Thoracic aorta (tissue), 2 donors: ENCODE measurements at regions not wholly inside any gene's neighbourhood (a gene's known extent, or its start where the extent isn't known, plus 50 kb on each side); places are given as distances from the start of the nearest gene placed in this dataset.

Source experiments
- ATAC-seq: fragments of 150-250 bp; one replicate; pipeline ENCODE4 v1.8.0; 2017; ENCODE audit warnings: low read depth; ENCODE audit not compliant: insufficient number of reproducible peaks, low FRiP score
- DNase-seq: peaks from one replicate; pipeline ENCODE4 v3.0.0-alpha.2; 2020; ENCODE audit warnings: low spot score
- H3K27ac ChIP-seq, 2 donors: fragments of 200-600 bp; sonication (generic); 1 replicate in 1 of 2; 2 replicates in 1 of 2; pipeline ENCODE4 v1.5.1; 2016; ENCODE audit warnings: mild to moderate bottlenecking in 2 of 2, moderate library complexity in 2 of 2
- H3K27me3 ChIP-seq: fragments of 200-600 bp; sonication (generic); replicated peaks from 2 replicates; pipeline ENCODE4 v1.6.0; 2016; ENCODE audit warnings: mild to moderate bottlenecking; ENCODE audit not compliant: insufficient read depth
- H3K36me3 ChIP-seq: fragments of 200-600 bp; sonication (generic); one replicate; pipeline ENCODE4 v1.5.1; 2016
- H3K4me1 ChIP-seq, 2 donors: fragments of 200-600 bp; sonication (generic); 1 replicate in 1 of 2; 2 replicates in 1 of 2; pipeline versions ENCODE4 v1.5.1 to v1.6.0; 2016; ENCODE audit warnings: low read depth in 2 of 2, mild to moderate bottlenecking in 1 of 2; ENCODE audit not compliant: control insufficient read depth in 1 of 2
- H3K4me3 ChIP-seq: fragments of 200-600 bp; sonication (generic); 2 replicates; pipeline ENCODE4 v1.5.1; 2016; ENCODE audit warnings: mild to moderate bottlenecking
- H3K9me3 ChIP-seq: fragments of 200-600 bp; sonication (generic); 2 replicates; pipeline ENCODE4 v1.5.1; 2016
- CTCF ChIP-seq: fragments of 200-600 bp; sonication (generic); IDR thresholded peaks from one replicate; pipeline ENCODE4 v1.5.1; 2019; ENCODE audit warnings: antibody characterized with exemption

GRCh38 chr12:30839643-30840220 lies 85.0 kb upstream of the CAPRIN2 start:
- Histone ChIP-seq H3K4me1 (no peaks in the 10 kb centered on the region), H3K36me3 (no peaks in the 10 kb centered on the region), H3K9me3 (no peaks in the 10 kb centered on the region), H3K27me3 (no peaks in the 10 kb centered on the region), H3K27ac (no peak overlapping the region), H3K4me3 (no peak overlapping the region)
- no peak for DNase-seq
- ATAC-seq: no peak
- TF ChIP-seq CTCF: no peak

- H3K4me1 ChIP-seq: no peaks in the 10 kb centered on the region
- H3K27ac ChIP-seq: no peak overlapping the region
- H3K36me3 ChIP-seq: no peaks in the 10 kb centered on the region
- no peak for DNase-seq
- no peaks in the 10 kb centered on the region for H3K9me3 ChIP-seq
- ATAC-seq: no peak
- no peaks in the 10 kb centered on the region for H3K27me3 ChIP-seq
- no peak for TF ChIP-seq CTCF
- no peak overlapping the region for H3K4me3 ChIP-seq
Measured at GRCh38 chr12:30837595-30837994, 82.8 kb upstream of the CAPRIN2 start.

- no peak for DNase-seq
- no peaks in the 10 kb centered on the region for H3K36me3 ChIP-seq
- H3K4me3 ChIP-seq: no peak overlapping the region
- ATAC-seq: no peak
- no peak for TF ChIP-seq CTCF
- H3K27ac ChIP-seq: no peak overlapping the region
- H3K27me3 ChIP-seq: no peaks in the 10 kb centered on the region
- no peaks in the 10 kb centered on the region for H3K9me3 ChIP-seq
- H3K4me1 ChIP-seq: no peaks in the 10 kb centered on the region
Measured at GRCh38 chr12:30836656-30837445, 82.1 kb upstream of the CAPRIN2 start.

- Histone ChIP-seq H3K9me3 (no peaks in the 10 kb centered on the region), H3K4me1 (no peaks in the 10 kb centered on the region), H3K36me3 (no peaks in the 10 kb centered on the region), H3K27ac (no peak overlapping the region), H3K27me3 (no peaks in the 10 kb centered on the region), H3K4me3 (no peak overlapping the region)
- DNase-seq: no peak
- no peak for TF ChIP-seq CTCF
- ATAC-seq: no peak
Measured at GRCh38 chr12:30835216-30835615, 80.5 kb upstream of the CAPRIN2 start.

GRCh38 chr12:30830751-30831150 lies 76.0 kb upstream of the CAPRIN2 start:
- Histone ChIP-seq H3K4me1 (no peaks in the 10 kb centered on the region), H3K27me3 (no peaks in the 10 kb centered on the region), H3K36me3 (no peaks in the 10 kb centered on the region), H3K4me3 (no peak overlapping the region), H3K27ac (no peak overlapping the region), H3K9me3 (no peaks in the 10 kb centered on the region)
- DNase-seq (no peak), ATAC-seq (no peak)
- no peak for TF ChIP-seq CTCF
